BLaER1 treated with 17β-estradiol and CSF1 and Interleukin-3, amounts not matched to agents 10 nM and 100 nM (cell line): ENCODE measurements at regions not wholly inside any gene's neighbourhood (a gene's known extent, or its start where the extent isn't known, plus 50 kb on each side); places are given as distances from the start of the nearest gene placed in this dataset.
A peak's percentile ranks its signal among the peaks of the same experiment; 100 is the strongest.

Experiments
- H3K27ac ChIP-seq, 11 experiments: shearing (Covaris generic); formaldehyde crosslinking; 2 replicates each; pipeline ENCODE4 v1.8.1; 2022
- H3K27me3 ChIP-seq, 11 experiments: shearing (Covaris generic); formaldehyde crosslinking; 2 replicates each; pipeline ENCODE4 v1.8.1; 2022
- H3K36me3 ChIP-seq, 11 experiments: shearing (Covaris generic); formaldehyde crosslinking; 2 replicates each; pipeline ENCODE4 v1.8.1; 2022
- H3K4me1 ChIP-seq, 10 experiments: shearing (Covaris generic); formaldehyde crosslinking; 2 replicates each; pipeline ENCODE4 v1.8.1; 2022
- H3K4me2 ChIP-seq, 11 experiments: shearing (Covaris generic); formaldehyde crosslinking; 2 replicates each; pipeline ENCODE4 v1.8.1; 2022
- H3K4me3 ChIP-seq, 10 experiments: shearing (Covaris generic); formaldehyde crosslinking; 2 replicates each; pipeline ENCODE4 v1.8.1; 2022
- H3K9ac ChIP-seq, 11 experiments: shearing (Covaris generic); formaldehyde crosslinking; 2 replicates each; pipeline ENCODE4 v1.8.1; 2022
- H3K9me3 ChIP-seq, 11 experiments: shearing (Covaris generic); formaldehyde crosslinking; replicated peaks in 1 of 11; 2 replicates each; pipeline ENCODE4 v1.8.1; 2022
- H4K20me1 ChIP-seq, 11 experiments: shearing (Covaris generic); formaldehyde crosslinking; 2 replicates each; pipeline ENCODE4 v1.8.1; 2022
- Cebpa-rat ChIP-seq, 11 experiments: shearing (Covaris generic); IDR thresholded peaks; 2 replicates each; pipeline ENCODE4 v1.8.1; 2022

DNA sequence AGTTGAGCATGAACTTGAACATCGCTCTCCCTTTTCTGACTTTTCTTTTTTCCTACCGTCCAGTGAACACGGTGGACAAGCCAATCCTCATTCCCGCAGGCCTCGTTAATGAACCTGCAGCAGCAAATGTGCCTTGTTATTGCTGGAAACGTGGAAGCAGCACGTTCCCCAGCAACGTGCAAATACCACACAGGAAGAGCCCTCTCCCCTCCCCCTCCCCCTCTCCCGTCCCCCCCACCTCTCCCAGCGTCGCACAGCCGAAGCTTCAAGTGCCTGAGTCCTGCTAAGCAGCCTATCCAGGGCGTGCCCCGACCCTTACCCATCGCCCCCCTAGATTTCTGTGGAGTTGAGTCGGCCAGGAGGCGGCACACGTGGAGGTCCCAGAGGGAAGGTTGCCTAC, 219.9 kb downstream of the BCOR start:
- Histone ChIP-seq H3K27ac (no peak overlapping the region), H3K36me3 (no peaks in the 10 kb centered on the region), H3K4me1 (peaks cover 0 to 6% (median 0%) of the 10 kb centered on the region in 10 experiments; a peak in 3 of 20 replicates), H3K9me3 (no peaks in the 10 kb centered on the region; a peak in 1 of 22 replicates), H3K4me2 (no peak overlapping the region), H4K20me1 (no peaks in the 10 kb centered on the region), H3K4me3 (no peak overlapping the region), H3K27me3 (0 out of 22 replicates have a peak, but pooled peaks cover 0 to 8% (median 0%) of the 10 kb centered on the region in 11 experiments), H3K9ac (no peak overlapping the region)
- TF ChIP-seq Cebpa-rat (IDR thresholded peaks at IDR 0.05), result no peak

DNA sequence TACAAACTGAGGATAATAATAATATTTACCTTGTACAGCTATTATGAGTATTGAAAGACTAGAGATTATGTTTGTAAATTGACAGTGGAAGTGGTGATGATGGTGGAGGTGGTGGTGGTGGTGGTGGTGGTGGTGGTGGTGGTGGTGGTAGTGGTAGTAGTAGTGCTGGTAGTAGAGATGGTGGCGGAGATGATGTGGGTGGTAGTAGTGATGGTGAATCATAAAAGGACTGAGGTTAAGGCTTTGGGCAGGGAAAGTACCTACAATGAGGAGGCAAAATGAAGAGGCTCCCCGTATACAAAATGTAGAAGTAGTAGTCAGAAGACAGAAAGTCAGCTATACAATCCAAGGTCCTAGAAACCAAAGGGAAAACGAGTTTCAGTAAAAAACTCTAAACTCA, 214.1 kb downstream of the BCOR start:
- H3K36me3 ChIP-seq, result no peaks in the 10 kb centered on the region
- H3K27ac ChIP-seq, result no peak overlapping the region
- no peaks in the 10 kb centered on the region for H4K20me1 ChIP-seq
- H3K4me2 ChIP-seq, result no peak overlapping the region
- H3K9ac ChIP-seq, result no peak overlapping the region
- H3K4me1 ChIP-seq, result peaks cover 0 to 6% (median 0%) of the 10 kb centered on the region in 10 experiments; a peak in 3 of 20 replicates
- 0 out of 22 replicates have a peak, but pooled peaks cover 0 to 4% (median 0%) of the 10 kb centered on the region in 11 experiments for H3K27me3 ChIP-seq
- no peak overlapping the region for H3K4me3 ChIP-seq
- no peaks in the 10 kb centered on the region; a peak in 1 of 22 replicates for H3K9me3 ChIP-seq
- no peak for TF ChIP-seq Cebpa-rat (IDR thresholded peaks at IDR 0.05)

DNA sequence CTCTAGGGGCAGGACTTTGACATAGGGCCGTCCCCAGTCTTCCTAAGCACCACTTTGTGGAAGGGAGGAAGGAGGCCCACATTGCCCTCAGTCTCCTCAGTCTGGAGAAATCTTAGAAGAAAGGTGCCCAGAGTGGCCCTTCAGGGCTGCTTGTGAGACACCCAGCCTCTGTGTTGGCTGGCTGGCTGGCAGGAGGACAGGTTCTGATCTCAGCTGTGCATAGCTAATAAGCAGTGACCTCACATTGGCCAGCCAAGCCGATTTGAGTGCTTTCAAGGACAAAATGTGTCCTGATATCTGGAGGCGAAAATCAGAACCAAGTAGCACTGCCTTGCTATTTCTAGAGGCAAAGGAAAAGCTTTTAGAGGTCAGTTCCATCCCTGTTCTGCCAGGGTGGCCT, 211.5 kb downstream of the BCOR start:
- H3K4me1 ChIP-seq, result peaks cover under 1 to 7% (median 2%) of the 10 kb centered on the region in 10 experiments; a peak in 17 of 20 replicates
- H3K27ac ChIP-seq, result no peak overlapping the region
- H3K4me3 ChIP-seq, result no peak overlapping the region
- no peaks in the 10 kb centered on the region for H3K27me3 ChIP-seq
- H3K9me3 ChIP-seq, result no peaks in the 10 kb centered on the region; a peak in 1 of 22 replicates
- TF ChIP-seq Cebpa-rat (IDR thresholded peaks at IDR 0.05), result no peak
- H4K20me1 ChIP-seq, result no peaks in the 10 kb centered on the region
- no peaks in the 10 kb centered on the region for H3K36me3 ChIP-seq
- no peak overlapping the region for H3K4me2 ChIP-seq
- H3K9ac ChIP-seq, result no peak overlapping the region

DNA sequence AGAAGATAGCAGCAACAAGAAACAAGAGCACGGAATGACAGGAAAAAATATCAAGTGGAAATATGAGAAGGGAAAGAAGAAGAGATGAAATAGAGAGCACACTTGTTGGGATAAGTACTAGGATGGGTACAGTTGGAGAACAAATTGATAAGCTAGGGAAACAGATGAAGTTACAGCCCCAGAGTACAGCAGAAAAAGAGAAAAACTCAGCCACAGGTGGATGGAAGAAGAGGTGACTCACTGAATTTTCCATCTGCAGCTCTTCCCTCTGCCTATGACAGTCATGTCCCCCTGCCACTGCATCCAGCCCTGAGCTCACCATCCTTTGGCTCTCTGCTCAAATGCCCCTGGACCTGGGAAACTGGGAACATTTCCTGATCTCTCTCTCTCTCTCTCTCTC, 209.0 kb downstream of the BCOR start:
- no peaks in the 10 kb centered on the region for H3K9me3 ChIP-seq
- no peak for TF ChIP-seq Cebpa-rat (IDR thresholded peaks at IDR 0.05)
- peaks cover 11 to 28% (median 20%) of the 10 kb centered on the region in 10 experiments for H3K4me1 ChIP-seq
- H3K4me2 ChIP-seq, result no peak overlapping the region
- H3K36me3 ChIP-seq, result no peaks in the 10 kb centered on the region
- no peak overlapping the region for H3K9ac ChIP-seq
- no peaks in the 10 kb centered on the region for H3K27me3 ChIP-seq
- H3K27ac ChIP-seq, result no peak overlapping the region
- no peaks in the 10 kb centered on the region for H4K20me1 ChIP-seq
- no peak overlapping the region for H3K4me3 ChIP-seq

DNA sequence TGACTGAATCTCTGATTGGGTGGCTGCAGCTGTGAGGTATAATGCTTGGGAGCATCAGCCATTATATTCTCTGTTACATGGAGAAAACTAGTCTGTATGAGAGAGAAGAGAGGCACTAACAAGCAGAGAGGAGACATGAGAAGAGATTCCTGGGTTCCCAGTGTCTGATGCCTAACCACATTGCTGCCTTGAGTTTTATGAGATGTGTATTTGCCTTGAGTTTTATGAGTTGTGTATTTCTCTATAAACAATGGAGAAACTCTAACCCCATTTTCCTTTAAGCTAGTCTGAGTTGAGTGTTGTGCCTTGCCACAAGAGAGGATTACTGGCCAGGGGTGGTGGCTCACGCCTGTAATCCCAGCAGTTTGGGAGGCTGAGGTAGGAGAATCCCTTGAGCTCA, 208.1 kb downstream of the BCOR start:
- Histone ChIP-seq H3K4me2 (no peak overlapping the region), H3K4me1 (peaks cover 21 to 38% (median 30%) of the 10 kb centered on the region in 10 experiments), H3K4me3 (no peak overlapping the region), H3K9me3 (no peaks in the 10 kb centered on the region), H3K36me3 (no peaks in the 10 kb centered on the region), H4K20me1 (no peaks in the 10 kb centered on the region), H3K27ac (no peak overlapping the region), H3K9ac (no peak overlapping the region), H3K27me3 (no peaks in the 10 kb centered on the region)
- TF ChIP-seq Cebpa-rat (IDR thresholded peaks at IDR 0.05), result no peak

DNA sequence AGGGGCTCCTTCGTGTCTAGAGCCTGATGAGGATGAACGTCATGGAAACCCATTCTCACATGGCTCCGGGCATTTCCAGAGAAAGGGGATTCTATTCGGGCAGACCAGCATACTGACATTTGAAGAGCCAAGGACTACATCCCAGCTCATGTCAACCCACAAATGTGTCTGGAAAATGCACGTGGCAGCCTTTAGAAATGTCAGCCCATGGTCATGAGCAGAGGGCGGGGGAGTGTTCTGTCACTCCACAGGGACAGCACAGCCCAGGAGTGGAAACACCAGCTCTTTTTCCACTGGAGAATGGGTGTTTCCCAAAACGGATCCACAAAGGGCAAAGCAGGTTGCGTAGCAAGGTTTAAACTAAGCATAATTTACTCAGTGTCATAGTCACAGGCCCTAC, 207.0 kb downstream of the BCOR start:
- no peaks in the 10 kb centered on the region for H3K36me3 ChIP-seq
- no peak overlapping the region for H3K4me3 ChIP-seq
- peak overlapping the region in 1 of 11 experiments; percentile 48; a peak in 1 of 22 replicates for H3K4me2 ChIP-seq
- no peak overlapping the region for H3K27ac ChIP-seq
- peaks cover 32 to 49% (median 41%) of the 10 kb centered on the region in 10 experiments for H3K4me1 ChIP-seq
- no peaks in the 10 kb centered on the region for H3K9me3 ChIP-seq
- H4K20me1 ChIP-seq, result no peaks in the 10 kb centered on the region
- no peaks in the 10 kb centered on the region for H3K27me3 ChIP-seq
- no peak overlapping the region for H3K9ac ChIP-seq
- TF ChIP-seq Cebpa-rat (IDR thresholded peaks at IDR 0.05), result no peak

DNA sequence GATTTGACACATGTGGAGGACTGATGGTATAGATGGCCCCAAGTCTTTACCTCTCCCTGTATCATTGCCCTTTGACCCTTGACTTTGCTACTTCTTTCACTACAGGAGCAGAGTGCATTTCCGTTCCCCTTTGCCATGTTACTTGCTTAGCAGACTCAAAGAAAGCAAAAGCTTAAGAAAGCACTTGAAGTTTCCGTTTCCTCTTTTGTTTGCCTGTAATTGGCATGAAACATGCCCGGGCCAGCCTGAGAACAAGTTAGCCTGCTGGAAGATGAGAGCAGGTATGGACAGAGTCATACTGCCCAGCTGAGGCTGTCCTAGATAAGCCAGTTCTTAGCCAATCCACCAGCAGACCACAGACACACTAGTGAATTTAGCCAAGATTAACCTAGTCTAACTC, 206.0 kb downstream of the BCOR start:
- Histone ChIP-seq H3K4me3 (no peak overlapping the region), H3K4me2 (peak overlapping the region; percentile 26 to 51 (median 44); a peak in 21 of 22 replicates), H3K27me3 (no peaks in the 10 kb centered on the region), H3K4me1 (peaks cover 32 to 53% (median 43%) of the 10 kb centered on the region in 10 experiments), H3K27ac (peak overlapping the region in 9 of 11 experiments; percentile 20 to 65 (median 46); a peak in 13 of 22 replicates), H3K9ac (no peak overlapping the region), H3K9me3 (no peaks in the 10 kb centered on the region), H3K36me3 (no peaks in the 10 kb centered on the region), H4K20me1 (no peaks in the 10 kb centered on the region)
- TF ChIP-seq Cebpa-rat (IDR thresholded peaks at IDR 0.05), result no peak

DNA sequence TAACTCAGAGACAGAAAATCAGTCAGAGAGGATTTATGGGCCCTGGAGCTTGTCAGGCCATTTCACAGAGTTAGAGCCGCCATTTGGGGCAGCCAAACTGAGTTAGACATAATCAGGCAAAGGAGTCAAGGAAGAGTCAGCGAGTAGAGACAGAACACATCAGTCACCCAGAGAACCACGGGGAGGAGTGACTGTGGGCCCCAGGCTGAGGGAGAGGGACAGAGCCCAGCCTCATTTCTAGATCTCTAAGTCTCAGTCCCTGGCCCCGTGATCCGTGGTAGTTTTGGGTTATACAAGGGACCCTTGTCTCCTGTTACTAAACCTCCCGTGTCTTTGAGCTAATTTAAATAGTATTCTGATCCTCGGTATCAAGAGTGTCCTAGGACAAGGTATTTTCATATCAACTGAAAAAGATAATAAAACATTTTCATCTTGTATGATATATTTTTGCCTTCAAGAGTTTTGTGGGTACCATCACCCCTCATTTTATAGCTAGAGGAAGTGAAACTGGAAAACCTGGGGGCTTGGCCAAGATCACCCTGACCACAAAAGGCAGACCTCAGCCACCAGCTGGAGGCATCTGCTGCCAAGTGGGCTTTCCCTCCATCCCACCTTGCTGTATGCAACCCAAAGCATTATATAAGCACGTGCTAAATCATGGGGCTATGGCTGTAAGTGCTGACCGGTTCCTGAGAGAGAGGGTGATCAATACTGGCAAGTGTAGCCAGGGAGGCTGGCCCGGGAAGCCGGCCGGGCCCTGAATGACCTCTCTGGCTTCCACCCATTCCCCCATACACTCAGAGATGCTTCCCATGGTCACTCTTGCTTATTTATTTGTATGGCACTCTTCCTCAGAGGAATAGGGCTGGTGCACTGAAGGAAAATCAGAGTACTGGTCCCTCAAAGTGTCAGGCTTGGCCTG, 204.1 kb downstream of the BCOR start:
- Histone ChIP-seq H3K4me3 (no peak overlapping the region), H3K4me1 (peaks cover 32 to 66% (median 52%) of the 10 kb centered on the region in 10 experiments), H3K4me2 (peak overlapping the region; percentile 35 to 74 (median 62)), H3K36me3 (no peaks in the 10 kb centered on the region), H4K20me1 (no peaks in the 10 kb centered on the region), H3K9me3 (no peaks in the 10 kb centered on the region), H3K9ac (no peak overlapping the region), H3K27ac (peak overlapping the region in 8 of 11 experiments; percentile 5 to 39 (median 20); a peak in 9 of 22 replicates), H3K27me3 (no peaks in the 10 kb centered on the region)
- TF ChIP-seq Cebpa-rat (IDR thresholded peaks at IDR 0.05), result no peak

DNA sequence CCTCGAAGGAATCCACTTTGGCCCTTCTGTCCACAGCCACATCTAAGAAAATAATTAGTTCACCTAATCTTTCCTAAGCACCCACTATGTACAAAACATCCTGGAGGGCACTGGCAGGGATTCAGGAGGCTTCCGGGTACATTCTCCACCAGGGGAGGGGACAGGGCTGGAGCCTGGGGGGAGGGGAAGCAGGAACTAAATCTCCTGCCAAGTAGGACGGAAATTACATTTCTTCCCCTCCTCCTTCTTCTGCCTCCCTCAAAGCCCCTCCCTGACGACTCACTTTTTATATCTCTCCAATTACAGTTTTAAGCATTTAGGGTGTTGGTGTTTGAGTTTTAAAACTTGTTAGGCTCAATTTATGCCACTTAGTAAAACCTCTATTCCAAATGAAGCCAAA, 203.1 kb downstream of the BCOR start:
- H3K27me3 ChIP-seq, result no peaks in the 10 kb centered on the region; a peak in 1 of 22 replicates
- H3K4me1 ChIP-seq, result peaks cover 39 to 70% (median 56%) of the 10 kb centered on the region in 10 experiments
- H3K36me3 ChIP-seq, result no peaks in the 10 kb centered on the region
- no peaks in the 10 kb centered on the region for H4K20me1 ChIP-seq
- H3K9ac ChIP-seq, result peak overlapping the region in 1 of 11 experiments; percentile 30; a peak in 1 of 22 replicates
- peak overlapping the region in 8 of 11 experiments; percentile 5 to 41 (median 26); a peak in 9 of 22 replicates for H3K27ac ChIP-seq
- TF ChIP-seq Cebpa-rat (IDR thresholded peaks at IDR 0.05), result no peak
- no peaks in the 10 kb centered on the region for H3K9me3 ChIP-seq
- H3K4me3 ChIP-seq, result no peak overlapping the region
- peak overlapping the region; percentile 35 to 74 (median 62) for H3K4me2 ChIP-seq
